ENCODE measurements at regions not wholly inside any gene's neighbourhood (a gene's known extent, or its start where the extent isn't known, plus 50 kb on each side); places are given as distances from the start of the nearest gene placed in this dataset.

GRCh38 chr11:115693002-115693401 lies 188.8 kb upstream of the CADM1 start:
- no peaks in the 10 kb centered on the region for H3K79me2 ChIP-seq (replicated peaks; ENCODE audit: insufficient read depth, low read length)

GRCh38 chr11:115691030-115691429 lies 186.8 kb upstream of the CADM1 start:
- no peaks in the 10 kb centered on the region for H3K79me2 ChIP-seq (replicated peaks; ENCODE audit: insufficient read depth, low read length)
- no peak overlapping the region for H3K27ac ChIP-seq (ENCODE audit: low read length)
- no peak overlapping the region for H3K4me2 ChIP-seq (ENCODE audit: low read length)
- TF ChIP-seq SMC3 (conservative IDR thresholded peaks at IDR 0.05; ENCODE audit: poor library complexity) (no peak), POLR2AphosphoS5 (IDR thresholded peaks at IDR 0.05) (no peak), RAD21 (conservative IDR thresholded peaks at IDR 0.05) (no peak), EZH2 (IDR thresholded peaks at IDR 0.05; ENCODE audit: borderline replicate concordance, insufficient read depth, low read length, poor library complexity, severe bottlenecking) (no peak), MXI1 (conservative IDR thresholded peaks at IDR 0.05; ENCODE audit: poor library complexity, severe bottlenecking) (no peak), REST (IDR thresholded peaks at IDR 0.05; ENCODE audit: borderline replicate concordance) (no peak), CTCF (IDR thresholded peaks at IDR 0.05; ENCODE audit: poor library complexity, severe bottlenecking) (no peak)

More at GRCh38 chr11:115693002-115693401, 188.8 kb upstream of the CADM1 start:
- Histone ChIP-seq H2AFZ (ENCODE audit: low read depth, low read length) (no peak overlapping the region), H3K36me3 (ENCODE audit: insufficient read depth, low read length) (no peaks in the 10 kb centered on the region), H4K20me1 (ENCODE audit: insufficient read depth) (no peaks in the 10 kb centered on the region), H3K9ac (ENCODE audit: low read length) (no peak overlapping the region), H3K4me3 (ENCODE audit: low read length) (no peak overlapping the region), H3K9me3 (ENCODE audit: low read length) (no peaks in the 10 kb centered on the region), H3F3A (ENCODE audit: insufficient read depth, low read length, poor library complexity, severe bottlenecking) (no peaks in the 10 kb centered on the region), H3K27ac (ENCODE audit: low read length) (no peak overlapping the region), H3K27me3 (ENCODE audit: insufficient read depth, low read depth, low read length) (no peaks in the 10 kb centered on the region), H3K9me2 (ENCODE audit: insufficient read depth, low read length) (no peaks in the 10 kb centered on the region), H3K4me2 (ENCODE audit: low read length) (no peak overlapping the region)
- TF ChIP-seq POLR2AphosphoS5 (IDR thresholded peaks at IDR 0.05) (no peak), MXI1 (conservative IDR thresholded peaks at IDR 0.05; ENCODE audit: poor library complexity, severe bottlenecking) (no peak), EZH2 (IDR thresholded peaks at IDR 0.05; ENCODE audit: borderline replicate concordance, insufficient read depth, low read length, poor library complexity, severe bottlenecking) (no peak), RAD21 (conservative IDR thresholded peaks at IDR 0.05) (no peak), TAF1 (IDR thresholded peaks at IDR 0.05; ENCODE audit: low read depth) (no peak), CTCF (IDR thresholded peaks at IDR 0.05; ENCODE audit: poor library complexity, severe bottlenecking) (no peak), EP300 (conservative IDR thresholded peaks at IDR 0.05; ENCODE audit: poor library complexity, severe bottlenecking) (no peak), REST (IDR thresholded peaks at IDR 0.05; ENCODE audit: borderline replicate concordance) (no peak), SMC3 (conservative IDR thresholded peaks at IDR 0.05; ENCODE audit: poor library complexity) (no peak)

More at GRCh38 chr11:115691030-115691429, 186.8 kb upstream of the CADM1 start:
- Histone ChIP-seq H3K9me2 (ENCODE audit: insufficient read depth, low read length) (no peaks in the 10 kb centered on the region), H3K27me3 (ENCODE audit: insufficient read depth, low read depth, low read length) (no peaks in the 10 kb centered on the region), H2AFZ (ENCODE audit: low read depth, low read length) (no peak overlapping the region), H3K4me3 (ENCODE audit: low read length) (no peak overlapping the region), H3K9me3 (ENCODE audit: low read length) (no peaks in the 10 kb centered on the region), H3F3A (ENCODE audit: insufficient read depth, low read length, poor library complexity, severe bottlenecking) (no peaks in the 10 kb centered on the region), H4K20me1 (ENCODE audit: insufficient read depth) (no peaks in the 10 kb centered on the region), H3K9ac (ENCODE audit: low read length) (no peak overlapping the region), H3K36me3 (ENCODE audit: insufficient read depth, low read length) (no peaks in the 10 kb centered on the region)

All from neural cell (in vitro differentiated cells).